NCI-H1092 treated with DMSO at 0.1 percent for 48 hours (cell line): ENCODE measurements at regions not wholly inside any gene's neighbourhood (a gene's known extent, or its start where the extent isn't known, plus 50 kb on each side); places are given as distances from the start of the nearest gene placed in this dataset.
"Not testable (repeated sequence)": the region's sequence is repeated elsewhere in the genome, so short reads cannot be mapped to it uniquely, and the experiment has no call there.

Experiments
- DNase-seq: peaks from one replicate; lab custom pipeline; 2025; lab: John Stamatoyannopoulos, UW

- DNase-seq = no peak
These were observed 96.0 kb downstream of the RASGEF1B start for GRCh38 chr4:81375745-81376144.

GRCh38 chr4:81369886-81370285, 101.8 kb downstream of the RASGEF1B start:
- DNase-seq = no peak

GRCh38 chr4:81366779-81367178, 104.9 kb downstream of the RASGEF1B start:
- DNase-seq = no peak

- DNase-seq = no peak
These were observed 111.0 kb downstream of the RASGEF1B start for GRCh38 chr4:81360737-81361136.

- DNase-seq = no peak
These were observed 112.5 kb downstream of the RASGEF1B start for GRCh38 chr4:81359207-81359606.

- DNase-seq = no peak
These were observed 113.6 kb downstream of the RASGEF1B start for GRCh38 chr4:81358154-81358553.

- DNase-seq = no peak
These were observed 115.1 kb downstream of the RASGEF1B start for GRCh38 chr4:81356621-81357020.

- no peak for DNase-seq
These were observed 116.6 kb downstream of the RASGEF1B start for GRCh38 chr4:81355136-81355535.

- no peak for DNase-seq
These were observed 117.8 kb downstream of the RASGEF1B start for GRCh38 chr4:81353861-81354260.

- no peak for DNase-seq
These were observed 119.3 kb downstream of the RASGEF1B start for GRCh38 chr4:81352446-81352835.

- DNase-seq = peak; percentile 66
These were observed 119.9 kb downstream of the RASGEF1B start for GRCh38 chr4:81351654-81352445.

- DNase-seq = no peak
These were observed 121.7 kb downstream of the RASGEF1B start for GRCh38 chr4:81350040-81350439.

- no peak for DNase-seq
These were observed 123.0 kb downstream of the RASGEF1B start for GRCh38 chr4:81348778-81349094.

- no peak for DNase-seq
These were observed 123.5 kb downstream of the RASGEF1B start for GRCh38 chr4:81348086-81348777.

GRCh38 chr4:81346719-81347118, 125.0 kb downstream of the RASGEF1B start:
- no peak for DNase-seq

GRCh38 chr4:81343536-81343935, 128.2 kb downstream of the RASGEF1B start:
- no peak for DNase-seq

GRCh38 chr4:81343046-81343445, 128.0 kb upstream of the PRKG2 start:
- DNase-seq = no peak

GRCh38 chr4:81337211-81337610, 122.2 kb upstream of the PRKG2 start:
- no peak for DNase-seq

GRCh38 chr4:81335122-81335912, 120.3 kb upstream of the PRKG2 start:
- DNase-seq = no peak

- DNase-seq = no peak
These were observed 115.0 kb upstream of the PRKG2 start for GRCh38 chr4:81330018-81330417.

- DNase-seq = no peak
These were observed 111.6 kb upstream of the PRKG2 start for GRCh38 chr4:81326581-81326980.

- not testable (repeated sequence) for DNase-seq
These were observed 109.6 kb upstream of the PRKG2 start for GRCh38 chr4:81324594-81324993.

GRCh38 chr4:81319657-81320056, 104.6 kb upstream of the PRKG2 start:
- DNase-seq = no peak
